ENCODE measurements at regions not wholly inside any gene's neighbourhood (a gene's known extent, or its start where the extent isn't known, plus 50 kb on each side); places are given as distances from the start of the nearest gene placed in this dataset.

DNA sequence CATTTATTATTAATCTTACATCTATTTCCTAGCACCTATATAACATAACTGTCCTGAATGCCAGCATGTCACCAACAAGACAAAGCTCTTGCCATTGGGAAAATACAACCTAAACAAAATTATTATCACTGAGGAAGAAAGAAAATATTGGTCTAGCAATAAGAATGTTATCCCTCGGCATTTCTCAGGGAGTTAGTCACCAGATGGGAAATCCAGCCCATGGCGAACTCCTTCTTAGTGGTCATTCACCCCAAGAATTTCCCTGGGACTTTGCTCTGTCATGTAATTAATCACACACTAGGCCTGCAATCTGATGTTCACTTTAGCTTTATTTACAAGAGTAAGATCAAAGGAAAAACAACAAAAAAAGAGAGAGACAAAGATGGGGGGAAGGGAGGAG, 56.1 kb upstream of the TAS2R1 start:
- no peak for ATAC-seq
- Histone ChIP-seq H3K4me2 (no peak overlapping the region), H3K4me3 (no peak overlapping the region), H3K4me1 (no peaks in the 10 kb centered on the region), H3K27ac (no peak overlapping the region), H3K9me3 (no peaks in the 10 kb centered on the region)
- no peak for TF ChIP-seq KDM5A (IDR thresholded peaks at IDR 0.05)
- no peak for TF ChIP-seq EHF (CRISPR knock-in tag; IDR thresholded peaks at IDR 0.05)
- TF ChIP-seq, protein P1, sequence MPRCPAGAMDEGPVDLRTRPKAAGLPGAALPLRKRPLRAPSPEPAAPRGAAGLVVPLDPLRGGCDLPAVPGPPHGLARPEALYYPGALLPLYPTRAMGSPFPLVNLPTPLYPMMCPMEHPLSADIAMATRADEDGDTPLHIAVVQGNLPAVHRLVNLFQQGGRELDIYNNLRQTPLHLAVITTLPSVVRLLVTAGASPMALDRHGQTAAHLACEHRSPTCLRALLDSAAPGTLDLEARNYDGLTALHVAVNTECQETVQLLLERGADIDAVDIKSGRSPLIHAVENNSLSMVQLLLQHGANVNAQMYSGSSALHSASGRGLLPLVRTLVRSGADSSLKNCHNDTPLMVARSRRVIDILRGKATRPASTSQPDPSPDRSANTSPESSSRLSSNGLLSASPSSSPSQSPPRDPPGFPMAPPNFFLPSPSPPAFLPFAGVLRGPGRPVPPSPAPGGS (IDR thresholded peaks at IDR 0.05) = no peak
- no peak for TF ChIP-seq GATA3 (IDR thresholded peaks at IDR 0.05; ENCODE audit: borderline replicate concordance)
- no peak for TF ChIP-seq CHD2 (IDR thresholded peaks at IDR 0.05; ENCODE audit: low read length, partially characterized antibody)
- TF ChIP-seq, protein P2, sequence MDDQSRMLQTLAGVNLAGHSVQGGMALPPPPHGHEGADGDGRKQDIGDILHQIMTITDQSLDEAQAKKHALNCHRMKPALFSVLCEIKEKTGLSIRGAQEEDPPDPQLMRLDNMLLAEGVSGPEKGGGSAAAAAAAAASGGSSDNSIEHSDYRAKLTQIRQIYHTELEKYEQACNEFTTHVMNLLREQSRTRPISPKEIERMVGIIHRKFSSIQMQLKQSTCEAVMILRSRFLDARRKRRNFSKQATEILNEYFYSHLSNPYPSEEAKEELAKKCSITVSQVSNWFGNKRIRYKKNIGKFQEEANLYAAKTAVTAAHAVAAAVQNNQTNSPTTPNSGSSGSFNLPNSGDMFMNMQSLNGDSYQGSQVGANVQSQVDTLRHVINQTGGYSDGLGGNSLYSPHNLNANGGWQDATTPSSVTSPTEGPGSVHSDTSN (IDR thresholded peaks at IDR 0.05) = no peak
- TF ChIP-seq FOSB (CRISPR knock-in tag; IDR thresholded peaks at IDR 0.05) = no peak
- TF ChIP-seq HOXB5 (CRISPR knock-in tag; IDR thresholded peaks at IDR 0.05) = no peak
- TF ChIP-seq FOSL2 (IDR thresholded peaks at IDR 0.05) = no peak
- no peak for TF ChIP-seq FOSL2 (CRISPR knock-in tag; IDR thresholded peaks at IDR 0.05)
- no peak for TF ChIP-seq JUNB (IDR thresholded peaks at IDR 0.05)
- POLR2A ChIA-PET = no interaction called here
- 6% methylated on average over 2 of the region's 2 CpGs for WGBS (ENCODE audit: missing lambda C conversion rate)
- no peak for DNase-seq (ENCODE audit: low read depth in 1 of 2, low spot score in 1 of 2)
- CTCF ChIA-PET = no interaction called here
- no peak for FAIRE-seq

DNA sequence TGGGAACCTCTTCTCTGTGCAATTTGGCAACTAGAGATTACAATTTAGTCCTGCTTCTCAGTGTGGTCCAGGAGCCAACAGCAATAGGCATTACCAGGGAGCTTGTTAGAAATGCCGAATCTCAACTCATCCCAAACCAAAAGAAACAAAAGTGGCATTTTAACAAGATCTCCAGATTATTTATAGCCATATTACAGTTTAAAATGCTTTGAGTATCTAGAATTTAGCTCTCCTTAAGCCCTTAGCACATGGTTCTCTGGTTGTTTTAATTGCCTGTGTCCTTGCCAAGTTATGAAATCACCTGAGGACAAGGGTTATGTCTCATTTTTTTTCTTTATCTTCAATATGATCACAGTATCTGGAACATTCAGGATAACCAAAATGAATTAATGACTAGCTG, 51.6 kb upstream of the TAS2R1 start:
- ChIA-PET POLR2A (no interaction called here), CTCF (interaction anchor here (0.9 kb wide), 1 partner anchor 93 kb away, joined by 3 read pairs; no protein-coding TSS in a partner anchor)
- no peak for TF ChIP-seq GATA3 (IDR thresholded peaks at IDR 0.05; ENCODE audit: borderline replicate concordance)
- TF ChIP-seq HOXB13 (CRISPR knock-in tag; IDR thresholded peaks at IDR 0.05; ENCODE audit: low read depth) = no peak
- TF ChIP-seq HOXA7 (CRISPR knock-in tag; IDR thresholded peaks at IDR 0.05) = no peak
- Histone ChIP-seq H3K4me2 (no peak overlapping the region), H3K9me3 (no peaks in the 10 kb centered on the region), H3K4me1 (no peaks in the 10 kb centered on the region), H3K27ac (no peak overlapping the region), H3K4me3 (no peak overlapping the region)
- ATAC-seq = no peak
- WGBS (ENCODE audit: missing lambda C conversion rate) = 0% methylated on average over 1 of the region's 1 CpG
- DNase-seq (ENCODE audit: low read depth in 1 of 2, low spot score in 1 of 2) = no peak
- no peak for FAIRE-seq

Small RNAs in the stretch of these regions (small RNA-seq; reads per million reads assigned to genes)
- gene AC034229.5 (0 reads per million in 6 experiments), gene AC034229.6 (0 reads per million in 6 experiments), gene AC091905.3 (0 reads per million in 6 experiments), gene AC091905.4 (0 reads per million in 6 experiments), gene RNA5SP177 (0 to 0.16 (median 0) reads per million in 6 experiments)
